Erythroblast (primary cell): ENCODE measurements at regions not wholly inside any gene's neighbourhood (a gene's known extent, or its start where the extent isn't known, plus 50 kb on each side); places are given as distances from the start of the nearest gene placed in this dataset.
A peak's percentile ranks its signal among the peaks of the same experiment; 100 is the strongest.

Experiments
- DNase-seq, 2 experiments: peaks; one replicate each; lab custom pipeline; 2025; lab: John Stamatoyannopoulos, UW
- GATA1 ChIP-seq: IDR thresholded peaks from 2 replicates; pipeline ENCODE4 v1.6.1; 2011; ENCODE audit warnings: low read depth, mild to moderate bottlenecking, control low read depth, low read length, moderate library complexity
- POLR2A ChIP-seq: IDR thresholded peaks from 2 replicates; pipeline ENCODE4 v1.6.1; 2011; ENCODE audit warnings: mild to moderate bottlenecking, low read length

DNA sequence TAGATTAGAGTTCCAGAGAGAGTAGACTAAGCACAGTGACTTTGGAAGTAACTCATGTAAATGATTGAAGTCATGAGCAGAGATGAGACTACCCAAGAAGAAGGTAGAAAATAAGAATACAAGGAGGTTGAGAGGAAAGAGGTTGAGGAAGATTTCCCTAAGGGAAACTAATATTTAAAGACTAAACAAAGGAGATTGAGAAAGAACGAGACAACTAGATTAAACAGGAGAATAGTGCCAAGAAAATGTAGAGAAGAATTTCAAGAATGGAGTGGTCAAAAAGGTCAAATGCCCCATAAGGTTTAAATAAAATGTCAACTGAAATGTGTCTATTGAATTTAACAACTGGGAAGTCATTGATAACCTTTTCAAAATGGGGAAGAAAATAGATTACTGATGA is 59.0 kb downstream of the RPS29 start:
- TF ChIP-seq POLR2A = no peak
- no peak for TF ChIP-seq GATA1
- no peak for DNase-seq

DNA sequence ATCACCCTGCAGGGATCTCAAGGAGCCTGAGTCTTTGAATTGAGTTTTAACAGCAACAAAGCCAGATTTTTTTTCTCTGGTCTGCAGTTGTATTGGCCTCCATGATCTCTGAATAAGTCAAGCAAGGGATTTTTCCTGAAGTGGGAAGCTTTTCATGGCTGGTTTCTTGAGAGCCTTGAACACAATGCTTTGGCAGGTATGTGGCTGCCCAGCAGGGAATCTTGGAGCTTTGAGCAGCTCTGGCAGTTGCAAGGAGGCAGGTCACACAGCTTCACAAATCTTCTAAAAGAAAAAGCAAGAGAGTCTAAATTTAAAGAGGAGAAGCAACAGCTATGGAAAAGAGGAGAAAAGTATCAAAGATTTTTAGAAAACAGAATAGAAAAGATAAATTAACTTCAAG is 60.1 kb downstream of the RPS29 start:
- TF ChIP-seq GATA1 (no peak), POLR2A (no peak)

DNA sequence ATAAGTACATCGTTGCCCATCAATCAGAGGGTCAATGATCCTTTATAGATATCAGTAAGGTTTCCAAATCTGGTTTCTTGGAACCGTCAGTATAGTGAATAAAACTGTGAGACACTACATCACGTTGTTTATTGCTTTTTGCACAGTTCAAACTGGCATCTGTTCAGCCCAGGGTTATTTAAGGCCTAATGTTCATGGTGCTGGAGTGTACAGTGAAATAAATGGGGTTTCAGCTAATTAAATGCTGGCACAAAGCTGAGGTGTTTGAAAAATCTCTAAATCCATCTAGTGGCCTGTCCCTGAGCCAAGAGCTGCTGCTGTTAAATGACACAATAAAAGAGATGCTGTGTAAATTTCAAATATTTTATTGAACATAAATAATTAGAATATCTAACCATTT is 69.9 kb downstream of the RPS29 start:
- no peak for TF ChIP-seq GATA1
- TF ChIP-seq POLR2A = no peak
- no peak for DNase-seq

More for the DNA sequence above, 60.1 kb downstream of the RPS29 start:
- DNase-seq = no peak

DNA sequence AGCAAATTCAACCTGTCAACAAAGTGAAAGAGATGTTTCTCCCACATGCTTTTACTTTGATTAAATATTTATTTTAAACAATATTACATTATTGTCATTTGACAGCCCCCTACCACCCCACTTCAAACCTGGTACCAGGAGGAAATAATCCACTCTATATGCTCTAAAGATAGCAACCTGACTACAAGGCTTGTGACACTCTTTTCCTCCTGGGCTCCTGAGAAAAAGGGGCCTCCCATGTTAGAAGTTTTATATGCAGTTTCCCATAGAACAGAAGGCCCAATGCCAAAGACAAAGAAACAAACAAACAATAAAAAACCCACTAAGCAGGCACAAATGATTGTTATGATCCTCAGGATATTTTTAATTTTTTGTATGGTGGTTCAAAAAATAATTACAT is 73.6 kb downstream of the RPS29 start:
- TF ChIP-seq POLR2A (no peak), GATA1 (no peak)
- no peak for DNase-seq

DNA sequence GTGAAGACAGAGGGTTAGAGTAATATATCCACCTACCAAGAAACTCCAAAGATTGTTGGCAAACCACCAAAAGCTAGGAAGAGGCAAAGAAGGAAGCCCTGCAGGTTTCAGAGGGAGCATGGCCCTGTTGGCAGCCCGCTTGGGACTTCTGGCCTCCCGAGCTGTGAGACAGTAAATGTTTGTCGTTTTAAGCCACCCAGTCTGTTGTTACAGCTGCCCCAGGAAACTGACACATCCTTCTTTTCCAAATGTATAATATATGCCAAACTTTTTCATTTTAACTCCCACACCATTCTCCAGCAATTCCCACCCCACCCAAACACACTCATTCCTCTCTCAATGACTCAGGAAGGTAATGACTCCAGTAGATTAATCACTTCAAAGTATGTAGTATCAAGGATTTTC is 74.0 kb downstream of the RPS29 start:
- TF ChIP-seq POLR2A = no peak
- no peak for TF ChIP-seq GATA1
- DNase-seq = no peak

DNA sequence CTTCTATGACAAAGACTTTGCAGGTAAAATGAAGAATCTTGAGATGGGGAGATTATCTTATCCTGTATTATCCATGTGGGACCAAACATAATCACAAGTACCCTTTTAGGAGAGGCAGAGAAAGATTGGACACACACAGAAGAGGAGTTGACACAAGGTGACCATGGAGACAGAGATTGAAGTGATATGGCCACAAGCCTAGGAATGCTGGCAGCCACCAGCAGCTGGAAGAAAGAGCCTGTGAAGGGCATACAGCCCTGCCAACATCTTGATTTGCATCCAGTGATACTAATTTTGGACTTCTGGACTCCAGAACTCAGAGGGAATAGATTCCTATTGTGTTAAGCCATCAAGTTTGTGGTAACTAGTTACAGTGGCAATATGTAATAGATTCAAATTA is 78.1 kb downstream of the RPS29 start:
- TF ChIP-seq POLR2A = no peak
- no peak for TF ChIP-seq GATA1
- no peak for DNase-seq

DNA sequence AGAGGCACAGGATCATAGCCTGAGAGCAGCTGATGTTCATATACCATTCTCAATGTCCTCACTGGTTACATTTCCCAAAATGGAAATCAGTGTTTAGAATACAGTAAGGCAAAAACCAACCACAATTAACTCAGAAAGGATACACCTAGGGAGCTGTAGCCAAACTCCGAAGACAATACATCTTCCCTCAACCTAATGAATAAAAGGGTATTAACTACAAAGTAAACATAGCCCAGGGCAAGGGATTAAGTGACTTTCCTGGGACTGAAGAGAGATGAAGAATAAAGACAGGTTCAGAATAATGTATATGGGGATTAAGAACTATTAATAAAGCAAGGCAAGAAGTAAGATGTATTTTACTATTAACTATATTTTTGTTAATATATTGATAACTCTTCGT is 79.5 kb downstream of the RPS29 start:
- DNase-seq = no peak
- TF ChIP-seq GATA1 (no peak), POLR2A (no peak)

DNA sequence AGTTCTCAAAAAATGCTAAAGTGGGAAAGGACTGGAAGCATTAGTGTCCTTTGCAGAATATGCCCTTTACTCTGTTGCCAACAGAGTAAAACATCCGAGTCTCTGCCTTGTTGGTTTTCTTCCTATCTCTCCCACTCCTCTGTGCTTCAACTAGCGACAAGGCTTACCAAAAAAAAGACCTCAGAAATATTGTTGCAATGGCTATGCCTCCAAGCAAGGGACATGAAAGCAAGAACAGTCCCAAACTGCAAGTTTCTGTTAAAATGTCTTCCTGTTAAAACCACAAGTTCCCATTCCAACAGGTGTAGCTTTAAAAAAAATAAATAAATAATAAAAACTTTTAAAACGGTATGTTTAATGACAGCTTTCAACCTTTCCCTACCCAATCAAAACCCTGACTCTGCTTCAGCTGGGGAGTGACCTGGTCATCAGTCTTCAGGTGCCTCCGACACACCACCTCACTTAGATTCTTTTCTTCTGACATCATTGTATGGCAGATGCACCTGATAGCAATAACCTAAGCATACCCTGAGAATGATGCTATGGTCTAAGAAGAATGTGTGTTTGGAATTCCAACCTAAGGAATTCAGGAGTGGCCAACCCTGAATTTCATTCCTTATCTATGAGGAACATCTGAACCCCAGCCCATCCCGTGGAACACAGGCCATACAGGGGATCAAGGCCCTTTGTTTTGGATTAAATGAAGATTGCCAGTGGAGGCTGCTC is 81.0 kb downstream of the RPS29 start:
- no peak for DNase-seq

DNA sequence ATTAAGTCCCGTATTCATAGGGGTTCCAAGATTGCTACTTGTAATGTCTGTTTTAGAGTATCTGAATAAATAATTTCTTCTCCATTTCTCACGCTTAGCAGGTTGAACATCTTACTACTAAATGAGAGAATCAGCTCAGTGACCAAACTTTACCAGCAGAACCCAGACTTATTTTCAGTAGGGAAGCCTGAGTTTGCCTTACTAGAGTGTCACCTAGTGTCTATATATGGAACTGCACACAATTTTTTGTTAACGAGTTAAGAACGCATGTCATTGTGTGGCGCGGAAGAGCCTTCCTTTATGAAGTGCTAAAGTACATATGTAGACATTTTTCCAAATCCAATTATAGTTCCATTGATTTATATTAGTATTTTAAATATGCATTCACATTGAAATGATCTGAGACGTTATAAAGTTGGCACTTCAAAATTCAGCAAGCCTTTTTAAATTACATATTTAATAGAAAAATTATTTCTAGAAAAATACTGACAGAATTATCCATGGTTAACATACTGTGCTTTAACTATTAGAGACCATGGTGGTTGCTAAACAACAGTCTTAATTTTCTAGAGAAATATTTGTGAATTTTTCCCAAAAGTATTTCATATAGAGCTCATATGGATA is 88.3 kb downstream of the RPS29 start:
- peak; percentile 74 to 82 for DNase-seq
- no peak for TF ChIP-seq POLR2A
- TF ChIP-seq GATA1 = no peak

More for the DNA sequence above, 81.0 kb downstream of the RPS29 start:
- no peak for TF ChIP-seq POLR2A
- TF ChIP-seq GATA1 = no peak

DNA sequence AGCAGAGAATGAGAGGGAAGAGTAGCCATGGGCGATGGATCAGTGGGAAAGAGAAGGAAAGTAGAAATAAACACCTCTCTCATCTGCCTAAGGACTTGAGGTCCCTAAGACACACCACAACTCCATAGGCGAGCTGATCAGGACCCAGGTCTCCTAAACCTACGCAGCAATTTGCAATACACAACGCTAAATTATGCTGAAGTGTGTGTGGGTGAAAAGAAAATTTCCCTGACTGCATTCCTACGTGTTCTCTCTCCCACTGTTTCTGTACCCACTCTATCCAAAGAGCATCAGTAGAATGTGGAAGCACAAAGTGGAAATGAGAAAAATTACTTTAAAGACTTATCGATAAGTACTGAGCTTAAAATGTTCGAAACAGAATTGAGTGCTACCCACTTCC is 88.9 kb downstream of the RPS29 start:
- TF ChIP-seq POLR2A = no peak
- TF ChIP-seq GATA1 = no peak
- no peak for DNase-seq

DNA sequence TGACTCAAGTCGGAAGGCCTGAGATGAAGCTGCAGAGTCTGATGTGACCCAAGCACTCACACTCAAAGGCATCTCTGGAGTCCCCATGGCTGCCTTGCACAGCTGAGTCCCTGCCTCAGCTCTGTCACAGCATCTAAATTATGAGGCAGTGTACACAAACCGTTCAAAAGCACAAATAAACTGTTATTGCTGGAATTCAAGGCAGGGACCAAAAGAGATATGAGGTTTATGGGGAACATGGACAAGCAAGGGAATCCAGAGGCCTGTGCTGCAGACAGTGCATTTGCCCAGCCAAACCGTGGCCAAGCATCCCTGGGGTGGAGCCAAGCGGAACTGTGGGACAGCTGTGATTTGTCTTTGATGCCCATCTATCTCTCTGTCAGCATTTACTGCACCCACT is 91.3 kb downstream of the RPS29 start:
- no peak for TF ChIP-seq GATA1
- no peak for TF ChIP-seq POLR2A
- no peak for DNase-seq

DNA sequence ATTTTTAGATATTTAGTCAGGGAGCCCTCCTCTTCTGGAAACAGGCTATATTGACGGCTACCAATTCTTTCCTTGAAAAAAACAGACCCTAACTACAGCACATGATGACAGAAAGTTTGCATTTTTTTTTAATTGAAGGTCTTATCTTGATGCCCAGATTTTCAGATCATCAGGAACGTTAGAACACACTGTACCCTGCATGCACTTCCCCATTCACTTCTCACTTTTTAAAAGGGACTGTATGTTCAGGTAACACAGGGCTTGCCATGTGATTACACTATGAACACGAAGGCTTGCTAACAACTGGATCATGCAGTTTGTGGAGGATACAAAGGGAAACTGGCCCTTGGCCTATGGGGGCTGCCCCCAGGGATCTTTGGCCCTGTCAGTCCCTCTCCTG is 92.6 kb downstream of the RPS29 start:
- no peak for DNase-seq
- TF ChIP-seq GATA1 = no peak
- no peak for TF ChIP-seq POLR2A

DNA sequence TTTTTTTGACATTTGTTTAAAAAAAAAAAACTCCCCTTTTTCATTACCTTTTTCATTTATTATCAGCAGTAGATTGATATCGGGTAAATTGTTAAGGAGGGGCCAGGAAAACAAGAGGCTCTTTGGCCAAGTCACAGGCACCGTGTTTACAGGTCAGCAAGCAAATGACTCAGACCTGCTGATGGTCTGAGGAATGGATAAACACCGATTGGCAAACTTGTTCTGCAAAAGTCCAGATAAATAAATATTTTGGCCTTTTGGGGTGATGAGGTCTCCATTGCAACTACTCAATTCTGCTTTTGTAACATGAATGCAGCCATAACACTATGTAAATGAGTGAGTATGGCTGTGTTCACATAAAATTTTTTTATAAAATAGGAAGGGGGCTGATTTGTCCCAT is 94.0 kb downstream of the RPS29 start:
- no peak for DNase-seq
- no peak for TF ChIP-seq POLR2A
- no peak for TF ChIP-seq GATA1

DNA sequence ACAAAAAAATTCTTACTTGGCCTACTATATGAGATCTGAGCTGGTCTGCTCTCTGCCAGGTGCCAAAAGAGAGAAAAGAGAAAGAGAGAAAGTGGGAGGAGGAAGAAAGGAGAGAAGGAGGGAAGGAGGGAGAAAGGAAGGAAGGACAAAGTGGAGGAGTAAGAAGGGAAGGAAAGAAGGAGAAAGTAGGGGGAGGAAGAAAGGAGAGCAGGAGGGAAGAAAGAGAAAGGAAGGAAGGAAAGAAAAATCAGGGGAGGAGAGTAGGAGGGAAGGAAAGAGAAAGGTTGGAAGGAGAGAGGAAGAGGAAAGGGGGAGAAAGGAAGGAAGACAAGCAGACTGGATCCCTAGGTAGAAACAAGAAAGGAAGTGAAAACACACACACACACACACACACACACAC is 96.8 kb downstream of the RPS29 start:
- no peak for DNase-seq
- no peak for TF ChIP-seq GATA1
- no peak for TF ChIP-seq POLR2A

DNA sequence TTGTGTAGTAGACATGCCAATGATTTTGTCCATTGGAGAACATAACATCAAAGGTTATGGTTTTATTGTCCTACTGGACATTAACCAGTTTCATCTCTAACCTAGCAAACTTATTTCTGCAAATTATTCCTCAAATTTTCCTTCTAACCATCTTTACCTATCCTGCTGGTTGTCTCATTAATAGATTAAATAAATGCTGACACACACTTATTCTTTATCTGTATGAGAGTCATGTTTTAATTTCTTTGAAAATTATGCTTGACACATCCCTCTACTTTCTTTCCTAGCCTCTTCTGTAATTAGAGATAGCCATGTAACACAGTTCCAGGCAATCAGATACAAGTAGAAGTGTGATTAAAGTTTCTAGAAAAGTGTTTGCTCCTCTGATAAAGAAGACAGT is 98.9 kb downstream of the RPS29 start:
- no peak for TF ChIP-seq GATA1
- no peak for TF ChIP-seq POLR2A
- peak; percentile 25 to 71 for DNase-seq

DNA sequence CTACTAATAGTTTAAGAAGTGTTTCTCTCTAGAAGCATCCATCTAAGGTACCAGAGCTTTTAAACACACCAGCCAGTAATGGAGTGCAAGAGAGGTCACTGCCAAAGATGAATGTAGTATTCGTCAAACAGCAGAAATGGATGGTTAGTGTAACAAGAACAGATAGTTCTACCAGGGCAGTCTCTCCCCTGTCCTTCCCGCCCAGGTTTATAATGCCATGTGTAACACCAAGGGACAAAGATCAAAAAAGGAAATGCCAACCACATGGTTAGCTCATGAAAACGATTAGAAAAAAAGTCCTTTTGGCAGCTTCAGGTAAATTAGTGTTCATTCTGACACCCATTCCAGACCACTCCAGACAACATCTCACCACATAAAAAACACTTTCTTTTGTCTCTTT is 100.9 kb downstream of the RPS29 start:
- no peak for DNase-seq
- TF ChIP-seq GATA1 (no peak), POLR2A (no peak)
